Liver (tissue), 7 donors: ENCODE measurements at regions not wholly inside any gene's neighbourhood (a gene's known extent, or its start where the extent isn't known, plus 50 kb on each side); places are given as distances from the start of the nearest gene placed in this dataset.

Experiments used
- DNase-seq: peaks from one replicate; pipeline ENCODE4 v3.0.0-alpha.2; 2017; ENCODE audit warnings: low spot score
- H3K27ac ChIP-seq, 2 donors: one replicate each; pipeline ENCODE4 v1.7.0; 2013; ENCODE audit warnings: inconsistent platforms in 2 of 2, low read length in 2 of 2, control low read depth in 1 of 2, low read depth in 1 of 2, mild to moderate bottlenecking in 1 of 2
- H3K27me3 ChIP-seq, 4 donors: one replicate each; pipeline versions ENCODE4 v1.6.1 to v1.7.0; 2013; ENCODE audit warnings: low read length in 3 of 4, inconsistent platforms in 1 of 4, mild to moderate bottlenecking in 1 of 4, moderate library complexity in 1 of 4; ENCODE audit not compliant: control insufficient read depth in 4 of 4, insufficient read depth in 4 of 4
- H3K36me3 ChIP-seq, 4 donors: one replicate each; pipeline versions ENCODE4 v1.6.1 to v1.7.0; 2013; ENCODE audit warnings: low read length in 3 of 4, mild to moderate bottlenecking in 3 of 4, low read depth in 1 of 4, moderate library complexity in 1 of 4; ENCODE audit not compliant: control insufficient read depth in 4 of 4, insufficient read depth in 3 of 4
- H3K4me1 ChIP-seq, 4 donors: one replicate each; pipeline versions ENCODE4 v1.6.1 to v1.7.0; 2013; ENCODE audit warnings: low read length in 3 of 4, mild to moderate bottlenecking in 3 of 4, moderate library complexity in 1 of 4; ENCODE audit not compliant: control insufficient read depth in 4 of 4, insufficient read depth in 4 of 4
- H3K4me3 ChIP-seq, 3 donors: one replicate each; pipeline versions ENCODE4 v1.6.1 to v1.7.0; 2013; ENCODE audit warnings: low read length in 3 of 3, control low read depth in 1 of 3, low read depth in 1 of 3, mild to moderate bottlenecking in 1 of 3
- H3K9ac ChIP-seq, 2 donors: one replicate each; pipeline ENCODE4 v1.7.0; 2013; ENCODE audit warnings: low read length in 2 of 2, mild to moderate bottlenecking in 2 of 2, moderate library complexity in 2 of 2, control low read depth in 1 of 2, low read depth in 1 of 2
- H3K9me3 ChIP-seq, 4 donors: one replicate each; pipeline versions ENCODE4 v1.6.1 to v1.7.0; 2013; ENCODE audit warnings: low read length in 3 of 4; ENCODE audit not compliant: control insufficient read depth in 4 of 4
- ATF3 ChIP-seq: IDR thresholded peaks from 2 replicates; pipeline ENCODE4 v1.6.1; 2016; ENCODE audit warnings: antibody characterized with exemption
- EGR1 ChIP-seq, 2 donors: IDR thresholded peaks; 2 replicates each; pipeline ENCODE4 v1.6.1; 2016 to 2018; ENCODE audit warnings: antibody characterized with exemption in 2 of 2, low read depth in 2 of 2
- FOXA1 ChIP-seq: IDR thresholded peaks from 2 replicates; pipeline ENCODE4 v1.6.1; 2016; ENCODE audit warnings: antibody characterized with exemption
- FOXA2 ChIP-seq: IDR thresholded peaks from 2 replicates; pipeline ENCODE4 v1.6.1; 2016; ENCODE audit warnings: antibody characterized with exemption
- GABPA ChIP-seq, 2 donors: IDR thresholded peaks in 1 of 2; conservative IDR thresholded peaks in 1 of 2; 2 replicates each; pipeline ENCODE4 v1.6.1; 2016; ENCODE audit warnings: antibody characterized with exemption in 2 of 2, mild to moderate bottlenecking in 1 of 2, moderate library complexity in 1 of 2
- HNF4A ChIP-seq, 2 donors: conservative IDR thresholded peaks; 2 replicates each; pipeline ENCODE4 v1.6.1; 2016; ENCODE audit warnings: antibody characterized with exemption in 2 of 2, mild to moderate bottlenecking in 2 of 2
- HNF4G ChIP-seq: IDR thresholded peaks from 2 replicates; pipeline ENCODE4 v1.6.1; 2016; ENCODE audit warnings: antibody characterized with exemption
- JUND ChIP-seq, 2 donors: IDR thresholded peaks; 2 replicates each; pipeline ENCODE4 v1.6.1; 2016; ENCODE audit warnings: antibody characterized with exemption in 2 of 2
- MAX ChIP-seq: IDR thresholded peaks from 2 replicates; pipeline ENCODE4 v1.6.1; 2016; ENCODE audit warnings: antibody characterized with exemption
- NR2F2 ChIP-seq: IDR thresholded peaks from 2 replicates; pipeline ENCODE4 v1.6.1; 2016; ENCODE audit warnings: antibody characterized with exemption
- RAD21 ChIP-seq, 2 donors: IDR thresholded peaks; 2 replicates each; pipeline ENCODE4 v1.6.1; 2016; ENCODE audit warnings: antibody characterized with exemption in 2 of 2, mild to moderate bottlenecking in 2 of 2
- REST ChIP-seq: IDR thresholded peaks from 2 replicates; pipeline ENCODE4 v1.6.1; 2016; ENCODE audit warnings: antibody characterized with exemption, mild to moderate bottlenecking
- RXRA ChIP-seq, 2 donors: IDR thresholded peaks; 2 replicates each; pipeline ENCODE4 v1.6.1; 2017 to 2018; ENCODE audit warnings: antibody characterized with exemption in 2 of 2, mild to moderate bottlenecking in 1 of 2
- SP1 ChIP-seq: IDR thresholded peaks from 2 replicates; pipeline ENCODE4 v1.6.1; 2018; ENCODE audit warnings: antibody characterized with exemption, mild to moderate bottlenecking
- YY1 ChIP-seq: IDR thresholded peaks from 2 replicates; pipeline ENCODE4 v1.6.1; 2016; ENCODE audit warnings: antibody characterized with exemption, mild to moderate bottlenecking
- ZBTB33 ChIP-seq: IDR thresholded peaks from 2 replicates; pipeline ENCODE4 v1.6.1; 2016; ENCODE audit warnings: antibody characterized with exemption
- WGBS: extraction: QIAGEN DNeasy Blood & Tissue Kit; methylation state at CpG from one replicate; pipeline ENCODE4 v1.1.7; 2013; 5-methylcytosine and 5-hydroxymethylcytosine counted together
- donor health status: healthy.
- donor health status: healthy.
- donor health status: healthy.
- donor health status: healthy.

GRCh38 chr2:234298918-234299317 lies 198.0 kb downstream of the ARL4C start:
- Histone ChIP-seq H3K9me3 (no peaks in the 10 kb centered on the region), H3K36me3 (no peaks in the 10 kb centered on the region), H3K4me1 (no peaks in the 10 kb centered on the region), H3K27me3 (no peaks in the 10 kb centered on the region), H3K27ac (no peak overlapping the region), H3K9ac (no peak overlapping the region), H3K4me3 (no peak overlapping the region)
- WGBS, result 73% methylated on average over 3 of the region's 3 CpGs
- TF ChIP-seq GABPA (IDR thresholded peaks at IDR 0.05 in 1 of 2, conservative IDR thresholded peaks at IDR 0.05 in 1 of 2) (no peak), REST (no peak), FOXA1 (no peak), HNF4G (no peak), EGR1 (IDR thresholded peaks at IDR 0.05; ENCODE audit: low read depth in 2 of 2) (no peak), HNF4A (conservative IDR thresholded peaks at IDR 0.05) (no peak), ATF3 (no peak), FOXA2 (no peak), MAX (no peak), RAD21 (IDR thresholded peaks at IDR 0.05) (no peak), YY1 (no peak), NR2F2 (no peak), ZBTB33 (no peak), JUND (IDR thresholded peaks at IDR 0.05) (no peak)
- DNase-seq, result no peak

GRCh38 chr2:234296991-234297390 lies 199.9 kb downstream of the ARL4C start:
- Histone ChIP-seq H3K9ac (no peak overlapping the region), H3K36me3 (no peaks in the 10 kb centered on the region), H3K4me1 (no peaks in the 10 kb centered on the region), H3K27ac (no peak overlapping the region), H3K27me3 (no peaks in the 10 kb centered on the region), H3K9me3 (no peaks in the 10 kb centered on the region), H3K4me3 (no peak overlapping the region)
- DNase-seq, result no peak
- TF ChIP-seq REST (no peak), EGR1 (IDR thresholded peaks at IDR 0.05; ENCODE audit: low read depth in 2 of 2) (no peak), RAD21 (IDR thresholded peaks at IDR 0.05) (no peak), FOXA2 (no peak), JUND (IDR thresholded peaks at IDR 0.05) (no peak), HNF4G (no peak), ATF3 (no peak), ZBTB33 (no peak), GABPA (IDR thresholded peaks at IDR 0.05 in 1 of 2, conservative IDR thresholded peaks at IDR 0.05 in 1 of 2) (no peak), NR2F2 (no peak), RXRA (IDR thresholded peaks at IDR 0.05) (no peak), YY1 (no peak), SP1 (no peak)
- WGBS, result 88% methylated on average over 1 of the region's 1 CpG
